Fibroblast of lung (primary cell): ENCODE measurements at regions not wholly inside any gene's neighbourhood (a gene's known extent, or its start where the extent isn't known, plus 50 kb on each side); places are given as distances from the start of the nearest gene placed in this dataset.
A peak's percentile ranks its signal among the peaks of the same experiment; 100 is the strongest.

Source experiments
- DNase-seq, 2 donors: peaks; one replicate each; pipeline versions ENCODE4 v3.0.0 to v3.0.0-alpha.2; 2010; ENCODE audit warnings: low read depth in 2 of 2
- H2AFZ ChIP-seq: 2 replicates; pipeline ENCODE4 v1.5.1; 2012; ENCODE audit warnings: low read length, control low read depth, inconsistent platforms
- H3K27ac ChIP-seq: 2 replicates; pipeline ENCODE4 v1.5.1; 2011; ENCODE audit warnings: low read length, control low read depth; ENCODE audit not compliant: insufficient read depth
- H3K27me3 ChIP-seq: 2 replicates; pipeline ENCODE4 v1.5.1; 2011; ENCODE audit warnings: mild to moderate bottlenecking, low read length; ENCODE audit not compliant: control insufficient read depth, insufficient read depth
- H3K36me3 ChIP-seq: 2 replicates; pipeline ENCODE4 v1.5.1; 2011; ENCODE audit warnings: low read length; ENCODE audit not compliant: control insufficient read depth, insufficient read depth
- H3K4me1 ChIP-seq: 2 replicates; pipeline ENCODE4 v1.5.1; 2011; ENCODE audit warnings: low read length; ENCODE audit not compliant: control insufficient read depth, insufficient read depth; ENCODE audit errors: extremely low read depth
- H3K4me2 ChIP-seq: 2 replicates; pipeline ENCODE4 v1.5.1; 2011; ENCODE audit warnings: low read length, control low read depth; ENCODE audit not compliant: insufficient read depth; ENCODE audit errors: extremely low read depth
- H3K4me3 ChIP-seq, 4 experiments: fragments of 200-600 bp in 1 of 4; sonication (generic) in 1 of 4; replicated peaks in 1 of 4; 2 replicates each; pipeline ENCODE4 v1.5.1; 2011 to 2016; ENCODE audit warnings: low read length in 4 of 4, low read depth in 3 of 4, mild to moderate bottlenecking in 3 of 4, control low read depth in 2 of 4, inconsistent platforms in 1 of 4, mixed read lengths in 1 of 4; ENCODE audit not compliant: insufficient read depth in 1 of 4; ENCODE audit errors: control extremely low read depth in 1 of 4
- H3K79me2 ChIP-seq: 2 replicates; pipeline ENCODE4 v1.5.1; 2012; ENCODE audit warnings: mild to moderate bottlenecking, low read length, inconsistent platforms; ENCODE audit not compliant: control insufficient read depth, insufficient read depth
- H3K9ac ChIP-seq: 2 replicates; pipeline ENCODE4 v1.5.1; 2011; ENCODE audit warnings: mild to moderate bottlenecking, low read length, control low read depth; ENCODE audit not compliant: insufficient read depth
- H3K9me3 ChIP-seq: 2 replicates; pipeline ENCODE4 v1.5.1; 2012; ENCODE audit warnings: low read depth, low read length; ENCODE audit not compliant: control insufficient read depth, insufficient read depth
- H4K20me1 ChIP-seq: 2 replicates; pipeline ENCODE4 v1.5.1; 2011; ENCODE audit warnings: low read length; ENCODE audit not compliant: control insufficient read depth, insufficient read depth; ENCODE audit errors: extremely low read depth
- EZH2 ChIP-seq: IDR thresholded peaks from 2 replicates; pipeline ENCODE4 v1.5.1; 2012; ENCODE audit warnings: low read length, control low read depth, mild to moderate bottlenecking; ENCODE audit errors: missing control alignments
- TF ChIP-seq, protein P1 (sequence below), 2 donors: IDR thresholded peaks in 1 of 2; conservative IDR thresholded peaks in 1 of 2; 1 replicate in 1 of 2; 2 replicates in 1 of 2; pipeline ENCODE4 v1.5.1; 2011 to 2012; ENCODE audit warnings: low read length in 2 of 2, control low read depth in 1 of 2, inconsistent platforms in 1 of 2, low read depth in 1 of 2, mild to moderate bottlenecking in 1 of 2

DNA sequence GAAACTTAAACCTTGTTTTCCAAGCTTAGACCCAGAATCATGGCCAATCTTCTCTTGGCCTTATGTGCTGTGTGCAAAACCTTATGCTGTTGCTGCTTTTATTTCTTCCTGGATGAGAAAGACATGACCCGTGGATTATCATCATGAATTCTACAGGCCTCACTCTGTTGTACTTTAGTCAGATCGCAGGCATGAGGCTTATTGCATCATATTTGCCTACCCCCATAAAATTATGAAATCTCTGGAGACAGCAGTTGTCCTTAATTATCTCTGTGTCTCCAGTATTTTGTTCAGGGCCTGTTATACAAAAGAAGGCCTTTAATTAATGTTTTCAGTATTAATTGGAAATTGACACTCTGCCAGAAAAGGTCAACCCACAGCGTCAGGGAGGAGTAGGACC lies 71.6 kb downstream of the PLCE1 start:
- Histone ChIP-seq H3K4me1 (no peaks in the 10 kb centered on the region), H3K79me2 (no peaks in the 10 kb centered on the region), H3K4me2 (no peak overlapping the region), H3K36me3 (no peaks in the 10 kb centered on the region), H3K27ac (no peak overlapping the region), H4K20me1 (no peaks in the 10 kb centered on the region), H3K9ac (no peak overlapping the region), H3K27me3 (no peaks in the 10 kb centered on the region), H3K4me3 (no peak overlapping the region), H3K9me3 (no peaks in the 10 kb centered on the region), H2AFZ (no peak overlapping the region)
- DNase-seq, result no peak
- TF ChIP-seq, protein P1, sequence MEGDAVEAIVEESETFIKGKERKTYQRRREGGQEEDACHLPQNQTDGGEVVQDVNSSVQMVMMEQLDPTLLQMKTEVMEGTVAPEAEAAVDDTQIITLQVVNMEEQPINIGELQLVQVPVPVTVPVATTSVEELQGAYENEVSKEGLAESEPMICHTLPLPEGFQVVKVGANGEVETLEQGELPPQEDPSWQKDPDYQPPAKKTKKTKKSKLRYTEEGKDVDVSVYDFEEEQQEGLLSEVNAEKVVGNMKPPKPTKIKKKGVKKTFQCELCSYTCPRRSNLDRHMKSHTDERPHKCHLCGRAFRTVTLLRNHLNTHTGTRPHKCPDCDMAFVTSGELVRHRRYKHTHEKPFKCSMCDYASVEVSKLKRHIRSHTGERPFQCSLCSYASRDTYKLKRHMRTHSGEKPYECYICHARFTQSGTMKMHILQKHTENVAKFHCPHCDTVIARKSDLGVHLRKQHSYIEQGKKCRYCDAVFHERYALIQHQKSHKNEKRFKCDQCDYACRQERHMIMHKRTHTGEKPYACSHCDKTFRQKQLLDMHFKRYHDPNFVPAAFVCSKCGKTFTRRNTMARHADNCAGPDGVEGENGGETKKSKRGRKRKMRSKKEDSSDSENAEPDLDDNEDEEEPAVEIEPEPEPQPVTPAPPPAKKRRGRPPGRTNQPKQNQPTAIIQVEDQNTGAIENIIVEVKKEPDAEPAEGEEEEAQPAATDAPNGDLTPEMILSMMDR (conservative IDR thresholded peaks at IDR 0.05 in 1 of 2, IDR thresholded peaks at IDR 0.05 in 1 of 2; ENCODE audit: low read depth in 1 of 2, low read length in 2 of 2), result no peak
- no peak for TF ChIP-seq EZH2

DNA sequence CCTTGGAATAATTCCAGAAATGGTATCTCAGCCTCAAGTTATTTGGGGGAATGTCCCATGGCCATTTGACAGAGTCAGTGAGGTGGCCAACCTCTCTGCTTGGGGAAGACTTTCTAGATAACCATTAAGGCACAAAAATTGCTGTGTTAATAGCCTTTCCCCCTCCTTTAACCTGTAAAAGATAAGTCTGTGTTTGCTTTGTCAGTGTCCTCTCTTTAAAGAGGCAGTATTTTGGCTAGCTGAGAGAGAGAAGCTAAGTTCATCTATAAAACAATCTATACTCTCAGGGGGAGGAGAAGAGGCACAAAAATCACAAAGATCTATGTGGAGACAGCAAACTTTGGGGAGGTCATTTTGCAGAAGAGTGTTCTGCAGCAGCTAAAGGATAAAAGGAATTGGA lies 72.1 kb downstream of the PLCE1 start:
- Histone ChIP-seq H3K9me3 (no peaks in the 10 kb centered on the region), H3K27ac (no peak overlapping the region), H4K20me1 (no peaks in the 10 kb centered on the region), H3K4me3 (no peak overlapping the region), H3K79me2 (no peaks in the 10 kb centered on the region), H3K27me3 (no peaks in the 10 kb centered on the region), H3K4me1 (no peaks in the 10 kb centered on the region), H2AFZ (no peak overlapping the region), H3K9ac (no peak overlapping the region), H3K4me2 (no peak overlapping the region), H3K36me3 (no peaks in the 10 kb centered on the region)
- TF ChIP-seq, protein P1 (conservative IDR thresholded peaks at IDR 0.05 in 1 of 2, IDR thresholded peaks at IDR 0.05 in 1 of 2; ENCODE audit: low read depth in 1 of 2, low read length in 2 of 2), result no peak
- no peak for TF ChIP-seq EZH2
- no peak for DNase-seq

DNA sequence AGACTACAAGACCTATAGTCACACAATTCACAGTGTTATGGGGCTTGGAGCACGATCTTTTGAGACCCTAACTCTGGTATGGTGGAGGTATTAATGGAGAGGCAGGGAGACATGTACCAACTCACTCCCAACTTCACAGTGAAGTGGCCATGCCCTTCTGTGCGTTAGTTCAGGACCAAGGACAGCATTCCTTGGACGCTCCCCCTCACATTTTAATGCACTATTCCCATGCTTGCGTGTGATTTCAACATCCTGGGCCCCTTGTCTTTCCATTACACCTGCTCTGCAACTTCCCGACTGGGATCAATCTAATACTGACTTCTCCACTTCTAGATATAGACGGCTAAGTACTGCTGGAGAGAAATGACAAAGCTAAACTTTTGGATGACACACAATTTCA lies 72.7 kb downstream of the PLCE1 start:
- Histone ChIP-seq H3K4me2 (no peak overlapping the region), H3K79me2 (no peaks in the 10 kb centered on the region), H2AFZ (no peak overlapping the region), H3K4me1 (no peaks in the 10 kb centered on the region), H3K27me3 (no peaks in the 10 kb centered on the region), H3K4me3 (no peak overlapping the region), H4K20me1 (no peaks in the 10 kb centered on the region), H3K36me3 (no peaks in the 10 kb centered on the region), H3K27ac (no peak overlapping the region), H3K9ac (no peak overlapping the region), H3K9me3 (no peaks in the 10 kb centered on the region)
- TF ChIP-seq, protein P1 (conservative IDR thresholded peaks at IDR 0.05 in 1 of 2, IDR thresholded peaks at IDR 0.05 in 1 of 2; ENCODE audit: low read depth in 1 of 2, low read length in 2 of 2), result no peak
- no peak for TF ChIP-seq EZH2
- peak; percentile 52 to 65 for DNase-seq
